ENCODE measurements at regions not wholly inside any gene's neighbourhood (a gene's known extent, or its start where the extent isn't known, plus 50 kb on each side); places are given as distances from the start of the nearest gene placed in this dataset.

GRCh38 chr18:30186245-30186644 is 856.3 kb downstream of the DSC3 start:
- TF ChIP-seq CTCF (IDR thresholded peaks at IDR 0.05) (no peak), POLR2A (IDR thresholded peaks at IDR 0.05) (no peak)
